Uterus (tissue), 3 donors: ENCODE measurements at regions not wholly inside any gene's neighbourhood (a gene's known extent, or its start where the extent isn't known, plus 50 kb on each side); places are given as distances from the start of the nearest gene placed in this dataset.

Experiments used
- DNase-seq, 2 donors: peaks; one replicate each; pipeline ENCODE4 v3.0.0-alpha.2; 2019 to 2020
- H3K27ac ChIP-seq, 2 donors: fragments of 200-600 bp; sonication (generic); 1 replicate in 1 of 2; 2 replicates in 1 of 2; pipeline ENCODE4 v1.5.1; 2016 to 2018
- H3K27me3 ChIP-seq, 2 donors: fragments of 200-600 bp; sonication (generic); one replicate each; pipeline ENCODE4 v1.5.1; 2018 to 2019; ENCODE audit warnings: control low read depth in 1 of 2
- H3K36me3 ChIP-seq, 2 donors: fragments of 200-600 bp; sonication (generic); one replicate each; pipeline ENCODE4 v1.5.1; 2019; ENCODE audit warnings: control low read depth in 1 of 2
- H3K4me1 ChIP-seq, 2 donors: fragments of 200-600 bp; sonication (generic); one replicate each; pipeline ENCODE4 v1.5.1; 2018 to 2019; ENCODE audit warnings: control low read depth in 1 of 2
- H3K4me3 ChIP-seq, 2 donors: fragments of 200-600 bp; sonication (generic); 1 replicate in 1 of 2; 2 replicates in 1 of 2; pipeline ENCODE4 v1.5.1; 2018 to 2019; ENCODE audit warnings: mild to moderate bottlenecking in 1 of 2
- H3K9me3 ChIP-seq, 2 donors: fragments of 200-600 bp; sonication (generic); one replicate each; pipeline ENCODE4 v1.5.1; 2019; ENCODE audit warnings: control low read depth in 1 of 2
- CTCF ChIP-seq, 4 experiments: fragments of 200-600 bp in 2 of 4; fragments of 450-650 bp in 2 of 4; sonication (generic) in 2 of 4; IDR thresholded peaks; one replicate each; pipeline ENCODE4 v1.5.1; 2016 to 2019; ENCODE audit warnings: antibody characterized with exemption in 4 of 4, mild to moderate bottlenecking in 2 of 4, moderate library complexity in 1 of 4
- POLR2A ChIP-seq, 2 donors: fragments of 450-650 bp; IDR thresholded peaks; one replicate each; pipeline ENCODE4 v1.6.1; 2016; ENCODE audit warnings: antibody characterized with exemption in 2 of 2, mild to moderate bottlenecking in 1 of 2, moderate library complexity in 1 of 2
- intact Hi-C: fragments of 100-400 bp; cut with DNase I; formaldehyde crosslinking; loops from one replicate; pipeline ENCODE4 v1.15.1; 2023; ENCODE audit warnings: low total_unique reads
- donor health status: DM: yes; HTN: yes; CAD: no.

- H3K4me3 ChIP-seq, result no peak overlapping the region
- TF ChIP-seq CTCF (IDR thresholded peaks at IDR 0.05) (no peak), POLR2A (IDR thresholded peaks at IDR 0.05) (no peak)
- no peaks in the 10 kb centered on the region for H3K36me3 ChIP-seq
- no peak overlapping the region for H3K27ac ChIP-seq
- no peak for DNase-seq
- H3K27me3 ChIP-seq, result no peaks in the 10 kb centered on the region
- H3K4me1 ChIP-seq, result no peaks in the 10 kb centered on the region
- intact Hi-C loops, result no loop called here
- H3K9me3 ChIP-seq, result peaks cover 0 to 3% of the 10 kb centered on the region in 2 donors
These were observed 482.9 kb downstream of the PTPRU start for GRCh38 chr1:29719253-29719652.

GRCh38 chr1:29718791-29719190, 482.5 kb downstream of the PTPRU start:
- no peaks in the 10 kb centered on the region for H3K36me3 ChIP-seq
- TF ChIP-seq POLR2A (IDR thresholded peaks at IDR 0.05) (no peak), CTCF (IDR thresholded peaks at IDR 0.05) (no peak)
- intact Hi-C loops, result no loop called here
- DNase-seq, result no peak
- no peak overlapping the region for H3K4me3 ChIP-seq
- H3K27ac ChIP-seq, result no peak overlapping the region
- H3K9me3 ChIP-seq, result peaks cover 0 to 3% of the 10 kb centered on the region in 2 donors
- H3K4me1 ChIP-seq, result no peaks in the 10 kb centered on the region
- H3K27me3 ChIP-seq, result no peaks in the 10 kb centered on the region

- H3K9me3 ChIP-seq, result no peaks in the 10 kb centered on the region
- H3K4me3 ChIP-seq, result no peak overlapping the region
- intact Hi-C loops, result no loop called here
- no peak for DNase-seq
- no peaks in the 10 kb centered on the region for H3K4me1 ChIP-seq
- H3K27ac ChIP-seq, result no peak overlapping the region
- H3K36me3 ChIP-seq, result no peaks in the 10 kb centered on the region
- TF ChIP-seq CTCF (IDR thresholded peaks at IDR 0.05) (no peak), POLR2A (IDR thresholded peaks at IDR 0.05) (no peak)
- no peaks in the 10 kb centered on the region for H3K27me3 ChIP-seq
These were observed 480.0 kb downstream of the PTPRU start for GRCh38 chr1:29716306-29716705.

- Histone ChIP-seq H3K9me3 (no peaks in the 10 kb centered on the region), H3K36me3 (no peaks in the 10 kb centered on the region), H3K4me1 (no peaks in the 10 kb centered on the region), H3K27me3 (no peaks in the 10 kb centered on the region), H3K4me3 (no peak overlapping the region), H3K27ac (no peak overlapping the region)
- DNase-seq, result no peak
- intact Hi-C loops, result no loop called here
- TF ChIP-seq POLR2A (IDR thresholded peaks at IDR 0.05), result no peak
- no peak for TF ChIP-seq CTCF (IDR thresholded peaks at IDR 0.05)
These were observed 477.5 kb downstream of the PTPRU start for GRCh38 chr1:29713857-29714256.

GRCh38 chr1:29712801-29713200, 476.5 kb downstream of the PTPRU start:
- Histone ChIP-seq H3K27ac (no peak overlapping the region), H3K4me1 (no peaks in the 10 kb centered on the region), H3K36me3 (no peaks in the 10 kb centered on the region), H3K27me3 (no peaks in the 10 kb centered on the region), H3K9me3 (no peaks in the 10 kb centered on the region), H3K4me3 (no peak overlapping the region)
- no peak for DNase-seq
- TF ChIP-seq CTCF (IDR thresholded peaks at IDR 0.05) (no peak), POLR2A (IDR thresholded peaks at IDR 0.05) (no peak)
- intact Hi-C loops, result no loop called here
